ENCODE measurements at regions not wholly inside any gene's neighbourhood (a gene's known extent, or its start where the extent isn't known, plus 50 kb on each side); places are given as distances from the start of the nearest gene placed in this dataset.

DNA sequence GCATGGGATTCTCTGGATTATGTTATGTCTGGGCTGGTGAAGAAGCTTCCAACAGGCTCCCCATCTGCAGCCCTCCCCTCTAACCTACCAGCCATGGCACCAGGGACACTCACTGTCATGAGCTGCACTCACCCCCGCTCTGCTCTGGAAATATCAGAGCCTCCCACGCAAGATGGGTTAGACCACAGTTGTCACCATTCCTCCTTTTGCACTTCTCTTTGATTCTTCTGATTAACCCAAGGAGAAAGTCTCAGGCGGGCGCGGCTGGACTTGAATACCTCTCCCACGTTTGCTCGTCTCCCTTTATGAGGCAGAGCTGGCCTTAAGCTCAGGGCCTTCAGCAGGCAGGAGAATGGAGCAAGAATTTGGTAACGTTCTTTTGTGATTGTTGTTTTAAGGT, 128.1 kb downstream of the CEBPB start:
- TF ChIP-seq EP300 (IDR thresholded peaks at IDR 0.05): no peak
- TF ChIP-seq, protein P1, sequence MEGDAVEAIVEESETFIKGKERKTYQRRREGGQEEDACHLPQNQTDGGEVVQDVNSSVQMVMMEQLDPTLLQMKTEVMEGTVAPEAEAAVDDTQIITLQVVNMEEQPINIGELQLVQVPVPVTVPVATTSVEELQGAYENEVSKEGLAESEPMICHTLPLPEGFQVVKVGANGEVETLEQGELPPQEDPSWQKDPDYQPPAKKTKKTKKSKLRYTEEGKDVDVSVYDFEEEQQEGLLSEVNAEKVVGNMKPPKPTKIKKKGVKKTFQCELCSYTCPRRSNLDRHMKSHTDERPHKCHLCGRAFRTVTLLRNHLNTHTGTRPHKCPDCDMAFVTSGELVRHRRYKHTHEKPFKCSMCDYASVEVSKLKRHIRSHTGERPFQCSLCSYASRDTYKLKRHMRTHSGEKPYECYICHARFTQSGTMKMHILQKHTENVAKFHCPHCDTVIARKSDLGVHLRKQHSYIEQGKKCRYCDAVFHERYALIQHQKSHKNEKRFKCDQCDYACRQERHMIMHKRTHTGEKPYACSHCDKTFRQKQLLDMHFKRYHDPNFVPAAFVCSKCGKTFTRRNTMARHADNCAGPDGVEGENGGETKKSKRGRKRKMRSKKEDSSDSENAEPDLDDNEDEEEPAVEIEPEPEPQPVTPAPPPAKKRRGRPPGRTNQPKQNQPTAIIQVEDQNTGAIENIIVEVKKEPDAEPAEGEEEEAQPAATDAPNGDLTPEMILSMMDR (IDR thresholded peaks at IDR 0.05): no peak

Data from gastroesophageal sphincter (tissue), 3 donors.